ENCODE measurements at regions not wholly inside any gene's neighbourhood (a gene's known extent, or its start where the extent isn't known, plus 50 kb on each side); places are given as distances from the start of the nearest gene placed in this dataset.
"Not testable (repeated sequence)": the region's sequence is repeated elsewhere in the genome, so short reads cannot be mapped to it uniquely, and the experiment has no call there.

DNA sequence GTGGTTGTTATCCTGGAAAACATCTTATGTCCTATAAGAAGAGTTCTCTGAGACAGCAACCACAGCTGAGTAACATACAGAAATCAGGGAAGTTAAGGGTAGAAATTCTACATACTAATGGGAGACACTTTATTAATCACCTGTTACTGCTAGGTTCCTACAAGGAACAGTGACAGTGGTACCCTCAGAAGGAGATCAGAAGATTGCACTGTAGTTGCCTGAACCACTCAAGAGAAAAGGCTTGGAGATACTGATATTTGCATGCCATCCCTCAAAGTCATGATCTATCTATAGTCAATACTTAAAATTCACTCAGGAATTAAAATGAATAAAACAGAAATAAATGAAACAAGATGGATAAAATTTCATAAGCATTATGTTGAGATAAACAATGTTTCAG lies 136.0 kb downstream of the LMLN start:
- no peak for DNase-seq (ENCODE audit: extremely low read depth in 1 of 2, low read depth in 1 of 2)

DNA sequence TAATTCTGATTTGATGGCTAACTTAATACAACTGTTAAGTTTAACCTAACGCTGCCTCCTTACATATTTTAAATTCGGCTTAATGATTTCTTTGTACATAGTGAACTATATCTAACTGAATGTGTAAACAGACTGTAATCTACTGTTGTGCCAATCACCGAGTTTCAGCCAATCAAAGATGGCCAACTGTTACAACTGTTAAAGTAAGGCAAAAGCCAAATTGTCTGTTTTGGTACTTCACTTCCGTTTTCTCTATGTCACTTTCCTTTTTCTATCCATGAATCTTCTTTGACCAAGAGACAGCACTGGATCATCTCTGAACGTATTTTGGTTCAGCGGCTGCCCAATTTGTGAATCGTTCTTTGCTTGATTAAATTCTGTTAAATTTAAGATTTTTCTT lies 137.0 kb downstream of the LMLN start:
- no peak for DNase-seq (ENCODE audit: extremely low read depth in 1 of 2, low read depth in 1 of 2)

- DNase-seq (ENCODE audit: extremely low read depth in 1 of 2, low read depth in 1 of 2) = not testable (repeated sequence)
Measured at GRCh38 chr3:198098661-198099081, 138.7 kb downstream of the LMLN start.

DNA sequence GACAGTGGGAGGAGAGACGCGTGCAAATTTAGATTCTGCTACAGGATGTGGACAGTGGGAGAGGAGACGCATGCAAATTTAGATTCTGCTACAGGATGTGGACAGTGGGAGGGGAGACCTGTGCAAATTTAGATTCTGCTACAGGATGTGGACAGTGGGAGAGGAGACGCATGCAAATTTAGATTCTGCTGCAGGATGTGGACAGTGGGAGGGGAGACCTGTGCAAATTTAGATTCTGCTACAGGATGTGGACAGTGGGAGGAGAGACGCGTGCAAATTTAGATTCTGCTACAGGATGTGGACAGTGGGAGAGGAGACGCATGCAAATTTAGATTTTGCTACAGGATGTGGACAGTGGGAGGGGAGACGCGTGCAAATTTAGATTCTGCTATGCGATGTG lies 143.1 kb downstream of the LMLN start:
- DNase-seq (ENCODE audit: extremely low read depth in 1 of 2, low read depth in 1 of 2) = not testable (repeated sequence)

GRCh38 chr3:198106265-198106664 lies 146.2 kb downstream of the LMLN start:
- no peak for DNase-seq (ENCODE audit: extremely low read depth in 1 of 2, low read depth in 1 of 2)

DNA sequence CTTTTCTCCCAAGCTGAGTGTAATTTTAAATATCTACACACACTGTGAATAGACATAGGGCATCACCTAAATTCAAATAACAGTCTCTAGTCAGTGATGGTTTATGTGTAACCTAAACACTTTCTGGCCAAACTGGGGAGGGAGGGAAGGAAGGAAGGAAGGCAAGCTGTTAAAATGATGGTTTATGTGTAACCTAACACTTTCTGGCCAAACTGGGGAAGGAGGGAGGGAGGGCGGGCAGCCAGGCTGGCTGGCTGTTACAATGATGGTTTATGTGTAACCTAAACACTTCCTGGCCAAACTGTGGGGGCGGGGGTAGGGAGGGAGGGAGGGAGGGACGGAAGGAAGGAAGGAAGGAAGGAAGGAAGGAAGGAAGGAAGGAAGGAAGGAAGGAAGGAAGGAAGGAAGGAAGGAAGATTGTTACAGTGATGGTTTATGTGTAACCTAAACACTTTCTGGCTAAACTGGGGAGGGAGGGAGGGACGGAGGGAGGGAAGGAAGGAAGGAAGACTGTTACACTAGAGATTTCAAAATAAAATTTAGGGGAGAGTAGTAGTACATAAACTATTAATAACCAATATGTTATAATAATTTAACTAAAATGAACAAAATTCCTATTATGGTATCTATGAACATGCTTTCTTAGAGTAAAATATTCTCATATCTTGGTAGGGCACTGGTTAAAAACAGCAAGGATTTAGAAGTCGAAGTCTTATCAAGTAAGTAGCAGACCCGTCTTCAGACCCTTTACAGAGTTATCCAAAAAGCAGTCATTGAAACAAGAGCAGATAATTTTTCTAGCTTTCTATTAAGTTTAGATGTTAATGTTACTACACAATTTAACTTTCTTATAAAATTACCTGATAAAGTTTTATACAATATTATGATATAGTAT lies 148.1 kb downstream of the LMLN start:
- no peak for DNase-seq (ENCODE audit: extremely low read depth in 1 of 2, low read depth in 1 of 2)

DNA sequence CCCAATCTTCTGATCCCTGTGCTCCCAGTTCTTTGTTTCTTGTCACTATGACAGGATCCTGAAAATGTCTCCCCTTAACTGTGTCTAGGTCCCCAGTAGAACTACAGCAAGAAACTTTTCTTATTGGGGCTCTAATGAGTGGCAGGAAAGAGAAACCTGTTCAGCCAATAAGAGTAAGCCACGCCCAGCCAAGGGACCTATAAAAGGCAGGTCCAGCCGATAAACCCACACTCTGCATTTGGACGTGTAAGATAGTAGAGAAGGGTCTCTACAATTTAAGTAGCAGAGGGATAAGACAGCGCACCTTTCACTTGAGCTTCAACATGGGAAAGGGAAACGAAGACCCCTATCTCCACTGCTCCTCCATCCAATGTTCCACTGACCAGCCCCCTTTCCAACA lies 149.9 kb downstream of the LMLN start:
- DNase-seq (ENCODE audit: extremely low read depth in 1 of 2, low read depth in 1 of 2) = no peak

DNA sequence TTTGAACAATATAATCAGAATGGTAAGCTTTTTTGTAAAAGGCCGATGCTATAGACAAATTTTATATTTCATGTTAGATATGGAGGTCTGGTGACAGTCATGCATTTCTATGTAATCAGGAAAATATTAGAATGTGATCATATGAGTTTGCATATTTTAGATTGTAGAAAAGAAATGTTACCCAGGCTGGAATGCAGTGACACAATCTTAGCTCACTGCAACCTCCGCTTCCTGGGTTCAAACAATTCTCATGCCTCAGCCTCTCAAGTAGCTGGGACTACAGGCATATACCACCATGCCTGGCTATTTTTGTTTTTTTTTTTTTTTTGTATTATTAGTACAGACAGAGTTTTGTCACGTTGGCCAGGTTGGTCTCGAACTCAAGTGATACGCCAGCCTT lies 152.0 kb downstream of the LMLN start:
- no peak for DNase-seq (ENCODE audit: extremely low read depth in 1 of 2, low read depth in 1 of 2)

DNA sequence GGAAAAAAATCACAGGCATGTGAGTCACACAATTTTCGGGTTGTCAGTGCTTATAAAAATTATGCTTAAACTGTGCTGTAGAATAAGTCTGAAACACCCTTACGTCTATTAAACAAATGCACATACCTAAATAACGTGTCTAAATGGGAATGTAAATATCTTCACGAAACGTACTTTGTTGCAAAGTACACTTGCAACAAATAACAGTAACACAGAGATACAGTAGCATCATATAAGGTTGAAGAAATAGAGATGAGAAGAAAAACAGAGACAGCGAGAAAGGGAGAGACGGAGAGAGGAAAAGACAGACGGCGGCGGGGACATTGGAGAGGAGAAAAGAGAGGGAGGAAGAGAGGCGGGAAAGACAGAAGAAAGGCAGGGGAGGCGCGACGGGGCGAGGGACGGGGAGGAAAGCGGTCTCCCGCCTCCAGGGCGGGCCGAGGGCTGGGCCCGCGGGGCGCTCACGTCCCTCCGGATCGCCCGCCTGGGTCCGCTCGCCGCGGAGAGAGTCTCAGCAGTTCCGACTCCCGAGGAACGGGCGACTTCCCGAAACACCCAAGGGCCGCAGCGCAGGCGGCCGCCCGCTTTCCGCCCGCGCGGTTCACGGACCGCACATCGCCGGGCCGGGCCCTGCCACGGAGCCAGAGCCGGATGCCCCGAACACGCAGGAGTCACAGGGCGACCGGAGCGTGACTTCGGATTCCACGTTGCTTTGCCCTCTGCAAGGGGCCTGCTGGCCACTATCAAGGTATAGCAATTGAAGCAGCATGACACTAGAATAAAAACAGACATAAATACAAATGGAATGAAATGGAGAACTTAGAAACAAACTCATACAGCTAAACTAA lies 153.4 kb downstream of the LMLN start:
- no peak for DNase-seq (ENCODE audit: extremely low read depth in 1 of 2, low read depth in 1 of 2)

DNA sequence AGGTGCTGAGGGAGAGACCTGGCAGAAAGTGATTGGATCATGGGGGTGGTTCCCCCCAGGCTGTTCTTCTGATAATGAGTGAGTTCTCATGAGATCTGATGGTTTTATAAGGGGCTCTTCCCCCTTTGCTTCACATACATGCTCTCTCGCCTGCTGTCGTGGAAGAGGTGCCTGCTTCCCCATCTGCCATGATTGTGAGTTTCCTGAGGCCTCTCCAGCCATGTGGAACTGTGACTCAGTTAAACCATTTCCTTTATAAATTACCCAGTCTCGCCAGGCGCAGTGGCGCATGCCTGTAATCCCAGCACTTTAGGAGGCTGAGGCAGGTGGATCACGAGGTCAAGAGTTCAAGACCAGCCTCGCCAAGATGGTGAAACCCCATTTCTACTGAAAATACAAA lies 154.5 kb downstream of the LMLN start:
- DNase-seq (ENCODE audit: extremely low read depth in 1 of 2, low read depth in 1 of 2) = not testable (repeated sequence)

DNA sequence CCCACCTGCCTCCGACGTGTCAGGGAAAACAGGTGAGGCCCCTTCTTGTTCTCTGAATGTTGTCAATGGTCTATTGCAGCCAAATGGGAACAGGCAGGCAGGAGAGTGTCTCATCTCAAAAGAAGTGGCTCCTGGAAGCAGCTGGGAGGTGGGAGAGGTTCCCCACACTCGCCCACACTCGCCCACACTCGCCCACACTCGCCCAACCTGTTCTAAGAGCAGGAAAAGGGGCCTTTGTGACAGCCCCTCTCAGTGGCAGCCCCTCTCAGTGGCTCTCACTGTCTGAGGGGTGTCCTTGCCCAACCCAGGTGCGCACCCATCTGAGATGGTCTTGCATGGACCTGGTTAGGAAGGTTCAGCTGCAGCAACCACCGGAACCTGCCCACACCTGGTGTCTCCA lies 162.2 kb downstream of the LMLN start:
- not testable (repeated sequence) for DNase-seq (ENCODE audit: extremely low read depth in 1 of 2, low read depth in 1 of 2)

DNA sequence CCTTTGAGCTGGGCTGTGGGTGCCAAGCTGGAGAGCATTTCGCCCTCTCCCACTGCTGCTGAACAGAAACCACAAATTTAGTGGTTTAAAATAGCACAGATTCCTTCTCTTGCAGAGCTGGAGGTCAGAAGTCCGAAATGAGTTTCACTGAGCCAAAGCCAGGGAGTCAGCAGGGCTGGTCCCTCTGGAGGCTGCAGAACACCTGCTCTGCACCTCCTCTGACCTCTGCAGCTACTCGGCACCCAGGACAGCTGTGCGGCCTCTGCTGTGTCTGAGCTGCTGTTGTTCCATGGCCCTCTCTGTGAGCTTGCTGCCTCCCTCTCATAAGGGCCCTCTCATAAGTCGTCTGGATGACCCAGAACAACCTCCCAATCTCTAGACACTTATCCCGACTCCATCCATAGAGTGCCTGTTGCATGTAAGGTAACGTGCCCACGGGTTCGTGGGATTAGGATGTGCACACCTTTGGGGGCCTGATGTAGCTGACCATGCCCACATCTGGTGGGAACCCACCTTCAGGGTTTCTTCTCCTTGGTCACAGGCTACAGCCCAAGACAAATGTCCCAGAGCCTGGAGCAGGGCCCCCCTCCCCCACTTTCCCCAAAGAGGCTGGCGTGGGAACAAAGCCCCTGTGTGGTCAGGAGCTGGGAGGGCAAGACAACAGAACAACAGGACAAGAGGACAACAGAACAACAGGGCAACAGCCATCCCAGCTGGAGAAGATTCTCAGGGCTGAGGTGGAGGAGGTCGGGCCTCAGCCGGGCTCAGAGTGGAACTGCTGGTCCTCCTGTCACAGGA lies 177.2 kb downstream of the LMLN start:
- not testable (repeated sequence) for DNase-seq (ENCODE audit: extremely low read depth in 1 of 2, low read depth in 1 of 2)

DNA sequence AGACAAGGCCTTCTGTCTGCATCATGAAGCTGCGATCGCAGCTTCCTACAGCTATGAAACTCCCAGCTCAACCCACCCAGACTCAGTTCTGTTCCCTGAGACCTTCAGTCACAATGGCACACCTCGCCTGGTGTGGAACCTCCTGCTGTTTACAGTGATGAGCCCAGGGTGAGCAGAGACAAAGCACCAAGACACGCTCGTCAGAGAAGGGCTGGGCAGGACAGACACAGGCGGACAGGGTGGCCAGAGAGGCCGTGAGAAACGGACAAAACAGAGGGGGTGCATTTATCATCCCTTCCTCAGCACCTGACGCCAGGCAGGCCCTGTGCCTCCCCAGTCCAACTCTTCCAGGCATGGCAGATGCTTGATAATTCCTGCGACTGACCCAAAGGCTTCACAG lies 178.2 kb downstream of the LMLN start:
- not testable (repeated sequence) for DNase-seq (ENCODE audit: extremely low read depth in 1 of 2, low read depth in 1 of 2)

DNA sequence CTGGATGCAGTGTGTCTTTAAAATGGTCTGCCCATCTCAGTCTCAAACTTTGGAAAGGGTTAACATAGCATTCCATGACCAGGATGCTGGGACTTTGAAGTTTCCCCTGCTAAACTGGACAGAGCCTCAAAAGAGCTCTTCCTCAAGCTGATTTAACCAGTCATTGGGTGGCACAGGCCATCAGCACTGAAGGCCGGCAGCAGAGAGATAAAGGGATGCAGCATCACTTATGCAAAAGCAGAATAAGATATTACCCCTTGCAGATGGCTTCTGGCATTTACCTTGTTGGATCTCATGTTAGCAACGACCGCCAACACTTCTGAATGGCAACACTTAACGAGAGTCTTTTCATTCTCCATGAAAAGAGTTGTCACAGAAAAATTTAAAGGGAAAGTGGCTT lies 179.0 kb downstream of the LMLN start:
- not testable (repeated sequence) for DNase-seq (ENCODE audit: extremely low read depth in 1 of 2, low read depth in 1 of 2)

DNA sequence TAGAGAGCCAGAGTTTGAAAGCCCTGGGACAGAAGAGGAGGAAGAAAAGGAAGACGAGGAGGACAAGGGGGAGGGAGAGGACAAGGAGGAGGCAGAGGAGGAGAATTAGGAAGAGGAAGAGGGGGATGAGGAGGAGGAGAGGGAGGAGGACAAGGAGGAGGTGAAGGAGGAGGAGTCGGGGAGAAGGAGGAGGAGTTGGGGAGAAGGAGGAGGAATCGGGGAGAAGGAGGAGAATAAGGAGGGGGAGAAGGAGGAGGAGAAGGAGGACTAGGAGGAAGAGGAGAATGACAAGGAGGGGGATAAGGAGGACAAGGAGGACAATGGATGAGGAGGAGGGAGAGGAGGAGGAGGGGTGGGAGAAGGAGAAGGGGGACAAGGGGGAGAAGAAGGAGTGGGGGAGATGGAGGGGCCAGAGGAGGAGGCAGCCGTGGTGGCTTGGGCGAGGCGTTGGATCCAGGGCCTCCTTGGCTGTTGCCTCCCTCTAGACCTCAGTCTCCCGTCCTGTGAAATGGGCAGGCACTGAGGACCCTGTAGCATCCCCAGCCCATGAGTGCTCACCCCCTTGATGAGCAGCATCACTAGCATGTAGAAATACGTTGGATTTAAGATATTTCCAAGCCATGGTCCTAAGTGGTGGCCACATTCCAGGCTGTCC lies 179.6 kb downstream of the LMLN start:
- not testable (repeated sequence) for DNase-seq (ENCODE audit: extremely low read depth in 1 of 2, low read depth in 1 of 2)

DNA sequence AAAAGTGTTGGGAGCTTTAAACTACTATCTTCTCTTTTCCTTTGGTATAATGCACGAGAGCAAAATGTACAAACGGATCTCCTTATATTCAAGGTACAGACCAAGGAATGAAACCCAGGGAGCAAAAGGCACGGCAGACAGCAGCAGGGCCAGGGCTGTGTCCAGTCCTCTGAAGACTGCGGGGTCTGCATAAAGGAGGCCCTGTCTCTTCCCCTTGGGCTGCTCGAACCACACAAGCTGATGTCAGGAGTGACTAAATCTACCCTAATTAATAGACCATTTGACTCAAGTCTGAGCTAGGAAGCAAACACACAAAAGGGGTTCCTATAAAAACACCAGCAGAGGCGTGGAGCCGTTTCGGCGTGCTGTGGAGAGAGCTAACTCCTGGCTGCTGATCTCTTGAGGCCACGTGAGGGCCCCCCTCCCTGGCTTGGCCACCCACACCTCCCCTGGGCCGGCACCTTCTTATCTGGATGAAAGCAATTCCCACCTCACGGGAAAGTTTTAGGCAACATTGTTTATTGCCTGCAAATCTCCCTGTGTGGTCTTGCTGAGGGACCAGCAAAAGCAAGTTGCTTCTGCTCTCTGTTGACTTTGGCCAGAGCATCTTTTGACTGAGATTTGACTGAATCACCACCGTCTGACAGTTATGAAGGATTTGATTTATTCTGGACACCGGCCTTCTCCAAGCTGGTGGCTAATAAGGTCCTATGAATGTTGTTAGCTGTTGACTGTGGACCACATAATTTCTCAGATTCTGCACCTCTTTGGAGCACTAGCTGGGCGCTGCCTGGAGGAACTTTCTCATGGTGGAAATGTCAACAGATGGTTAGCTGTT lies 183.5 kb downstream of the LMLN start:
- not testable (repeated sequence) for DNase-seq (ENCODE audit: extremely low read depth in 1 of 2, low read depth in 1 of 2)

DNA sequence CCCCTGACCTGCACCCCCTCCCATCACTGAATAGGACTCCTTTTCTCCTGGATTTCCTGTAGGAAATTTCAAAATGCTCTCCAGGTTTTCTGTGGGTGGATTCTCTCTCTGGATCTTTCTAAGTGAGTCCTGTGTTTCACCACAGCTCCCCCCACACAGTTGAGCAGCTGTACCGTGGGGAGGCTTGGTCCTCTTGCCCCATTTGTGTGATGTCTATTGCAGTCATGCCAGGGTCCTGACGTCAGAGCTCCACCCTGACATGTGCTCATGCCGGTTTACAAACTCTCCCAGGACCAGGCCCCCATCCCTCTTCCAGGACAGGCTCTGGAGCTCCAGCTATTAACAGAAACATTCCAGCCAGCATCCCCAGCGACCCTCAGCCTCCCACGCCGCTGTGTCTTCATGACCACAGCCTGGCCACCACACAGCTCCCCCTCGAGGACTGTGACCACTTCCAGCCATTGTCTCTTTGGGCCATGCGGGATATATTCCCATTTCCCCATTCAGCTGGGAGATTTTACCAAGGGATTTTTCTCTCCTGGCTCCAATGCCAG lies 185.3 kb downstream of the LMLN start:
- DNase-seq (ENCODE audit: extremely low read depth in 1 of 2, low read depth in 1 of 2) = not testable (repeated sequence)

- not testable (repeated sequence) for DNase-seq (ENCODE audit: extremely low read depth in 1 of 2, low read depth in 1 of 2)
Measured at GRCh38 chr3:198146070-198146469, 186.1 kb downstream of the LMLN start.

DNA sequence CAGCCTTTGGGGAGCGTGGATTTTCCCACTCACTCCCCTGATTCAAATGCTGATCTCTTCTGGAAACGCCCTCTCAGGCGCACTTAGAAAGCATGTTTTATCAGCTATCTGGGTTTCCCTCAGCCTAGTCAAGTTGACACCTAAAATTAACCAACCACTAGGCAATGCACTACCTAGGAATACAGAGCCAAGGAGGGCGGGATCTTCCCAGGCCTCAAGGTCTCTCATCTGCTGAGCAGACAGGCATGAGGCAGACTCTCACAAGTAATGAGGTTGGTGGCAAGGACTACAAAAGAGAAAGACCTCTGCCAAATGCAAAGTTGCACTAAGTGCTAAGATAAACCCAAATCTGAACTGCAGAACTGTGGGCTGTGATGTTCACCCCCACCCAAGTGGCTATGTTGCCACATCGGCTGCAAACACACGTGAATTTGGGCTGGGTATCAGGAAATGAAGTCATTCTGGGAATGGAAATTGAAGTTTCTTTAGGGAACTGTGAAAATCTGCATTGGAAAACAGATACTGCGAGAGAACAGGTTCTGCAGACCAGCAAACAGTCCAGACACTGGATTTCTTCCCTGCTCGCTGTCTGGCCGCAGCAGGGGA lies 186.6 kb downstream of the LMLN start:
- DNase-seq (ENCODE audit: extremely low read depth in 1 of 2, low read depth in 1 of 2) = not testable (repeated sequence)

Data from stimulated activated CD8-positive, alpha-beta memory T cell treated with anti-CD3 and anti-CD28 coated beads, Interleukin-7, amount 100 ng/mL, for 48 hours (primary cell).